ENCODE measurements at regions not wholly inside any gene's neighbourhood (a gene's known extent, or its start where the extent isn't known, plus 50 kb on each side); places are given as distances from the start of the nearest gene placed in this dataset.

GRCh38 chr2:145100301-145100700, 580.4 kb upstream of the ZEB2 start:
- TF ChIP-seq CTCF (IDR thresholded peaks at IDR 0.05 in 2 of 3, conservative IDR thresholded peaks at IDR 0.05 in 1 of 3; ENCODE audit: borderline replicate concordance in 1 of 3, insufficient read depth in 1 of 3, low read depth in 2 of 3, low read length in 2 of 3) (no peak), REST (IDR thresholded peaks at IDR 0.05; ENCODE audit: low read depth) (no peak), YY1 (IDR thresholded peaks at IDR 0.05; ENCODE audit: extremely low read depth, insufficient replicate concordance, low read depth, low read length) (no peak), JUND (IDR thresholded peaks at IDR 0.05) (no peak), POLR2AphosphoS5 (IDR thresholded peaks at IDR 0.05; ENCODE audit: low read depth, low read length) (no peak), SP1 (IDR thresholded peaks at IDR 0.05; ENCODE audit: low read depth) (no peak), POLR2A (IDR thresholded peaks at IDR 0.05; ENCODE audit: borderline replicate concordance, extremely low read depth, insufficient read depth, insufficient read length) (no peak), EZH2 (IDR thresholded peaks at IDR 0.05) (no peak), ZFX (IDR thresholded peaks at IDR 0.05) (no peak), RAD21 (IDR thresholded peaks at IDR 0.05; ENCODE audit: low read depth) (no peak), ZNF274 (IDR thresholded peaks at IDR 0.05; ENCODE audit: low read depth, low read length) (no peak), ATF3 (IDR thresholded peaks at IDR 0.05) (no peak), EZH2phosphoT487 (IDR thresholded peaks at IDR 0.05; ENCODE audit: borderline replicate concordance) (no peak)
